IMR-90 (cell line): ENCODE measurements at regions not wholly inside any gene's neighbourhood (a gene's known extent, or its start where the extent isn't known, plus 50 kb on each side); places are given as distances from the start of the nearest gene placed in this dataset.

ENCODE experiments used
- BHLHE40 ChIP-seq: fragments of 150-350 bp; IDR thresholded peaks from 2 replicates; pipeline ENCODE4 v1.6.1; 2016; ENCODE audit warnings: mild to moderate bottlenecking, low read depth, low read length
- MXI1 ChIP-seq: IDR thresholded peaks from 2 replicates; pipeline ENCODE4 v1.6.1; 2012; ENCODE audit warnings: low read depth, mild to moderate bottlenecking, low read length, moderate library complexity, borderline replicate concordance
- POLR2A ChIP-seq: IDR thresholded peaks from 2 replicates; pipeline ENCODE4 v1.6.1; 2012; ENCODE audit warnings: mild to moderate bottlenecking, low read depth, low read length
- SMC3 ChIP-seq: fragments of 150-350 bp; IDR thresholded peaks from 2 replicates; pipeline ENCODE4 v1.6.1; 2016; ENCODE audit warnings: low read depth, mild to moderate bottlenecking, antibody characterized with exemption, low read length, moderate library complexity
- TF ChIP-seq, protein P1 (sequence below): conservative IDR thresholded peaks from 2 replicates; pipeline ENCODE4 v1.5.1; 2012; ENCODE audit warnings: mild to moderate bottlenecking, low read depth, low read length, improper control_type of control experiment

GRCh38 chr10:57921140-57921539 lies 346.6 kb downstream of the IPMK start:
- TF ChIP-seq, protein P1, sequence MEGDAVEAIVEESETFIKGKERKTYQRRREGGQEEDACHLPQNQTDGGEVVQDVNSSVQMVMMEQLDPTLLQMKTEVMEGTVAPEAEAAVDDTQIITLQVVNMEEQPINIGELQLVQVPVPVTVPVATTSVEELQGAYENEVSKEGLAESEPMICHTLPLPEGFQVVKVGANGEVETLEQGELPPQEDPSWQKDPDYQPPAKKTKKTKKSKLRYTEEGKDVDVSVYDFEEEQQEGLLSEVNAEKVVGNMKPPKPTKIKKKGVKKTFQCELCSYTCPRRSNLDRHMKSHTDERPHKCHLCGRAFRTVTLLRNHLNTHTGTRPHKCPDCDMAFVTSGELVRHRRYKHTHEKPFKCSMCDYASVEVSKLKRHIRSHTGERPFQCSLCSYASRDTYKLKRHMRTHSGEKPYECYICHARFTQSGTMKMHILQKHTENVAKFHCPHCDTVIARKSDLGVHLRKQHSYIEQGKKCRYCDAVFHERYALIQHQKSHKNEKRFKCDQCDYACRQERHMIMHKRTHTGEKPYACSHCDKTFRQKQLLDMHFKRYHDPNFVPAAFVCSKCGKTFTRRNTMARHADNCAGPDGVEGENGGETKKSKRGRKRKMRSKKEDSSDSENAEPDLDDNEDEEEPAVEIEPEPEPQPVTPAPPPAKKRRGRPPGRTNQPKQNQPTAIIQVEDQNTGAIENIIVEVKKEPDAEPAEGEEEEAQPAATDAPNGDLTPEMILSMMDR = no peak
- TF ChIP-seq POLR2A (no peak), SMC3 (no peak), BHLHE40 (no peak), MXI1 (no peak)
